Astrocyte (in vitro differentiated cells and primary cell): ENCODE measurements at regions not wholly inside any gene's neighbourhood (a gene's known extent, or its start where the extent isn't known, plus 50 kb on each side); places are given as distances from the start of the nearest gene placed in this dataset.

ENCODE experiments used
- DNase-seq: peaks from one replicate; pipeline ENCODE4 v3.0.0-alpha.2; 2010; ENCODE audit warnings: low read depth
- FAIRE-seq: peaks from 2 replicates; lab custom pipeline; 2011; peaks lifted over from hg19 to GRCh38; lab: Jason Lieb, UNC
- H2AFZ ChIP-seq: 2 replicates; pipeline ENCODE4 v1.6.0; 2012; ENCODE audit warnings: low read depth, low read length, inconsistent platforms
- H3K27ac ChIP-seq: 2 replicates; pipeline ENCODE4 v1.5.1; 2011; ENCODE audit warnings: low read depth, low read length, inconsistent platforms
- H3K27me3 ChIP-seq: 2 replicates; pipeline ENCODE4 v1.6.0; 2011; ENCODE audit warnings: low read length, inconsistent platforms; ENCODE audit not compliant: insufficient read depth
- H3K36me3 ChIP-seq: 2 replicates; pipeline ENCODE4 v1.5.1; 2011; ENCODE audit warnings: low read length, inconsistent platforms; ENCODE audit not compliant: insufficient read depth
- H3K4me1 ChIP-seq: 2 replicates; pipeline ENCODE4 v1.5.1; 2011; ENCODE audit warnings: low read length, inconsistent platforms; ENCODE audit not compliant: insufficient read depth
- H3K4me2 ChIP-seq: 2 replicates; pipeline ENCODE4 v1.6.0; 2012; ENCODE audit warnings: low read length, inconsistent platforms
- H3K4me3 ChIP-seq: 2 replicates; pipeline ENCODE4 v1.5.1; 2011; ENCODE audit warnings: low read depth, mild to moderate bottlenecking, low read length, inconsistent platforms; ENCODE audit not compliant: insufficient read depth
- H3K79me2 ChIP-seq: 2 replicates; pipeline ENCODE4 v1.6.0; 2012; ENCODE audit warnings: mild to moderate bottlenecking, low read length, inconsistent platforms; ENCODE audit not compliant: insufficient read depth
- H3K9ac ChIP-seq: 2 replicates; pipeline ENCODE4 v1.6.0; 2012; ENCODE audit warnings: mild to moderate bottlenecking, low read length, inconsistent platforms
- H3K9me3 ChIP-seq: 2 replicates; pipeline ENCODE4 v1.5.1; 2012; ENCODE audit warnings: low read depth, mild to moderate bottlenecking, low read length, inconsistent platforms; ENCODE audit not compliant: insufficient read depth
- H4K20me1 ChIP-seq: 2 replicates; pipeline ENCODE4 v1.6.0; 2012; ENCODE audit warnings: low read length, inconsistent platforms; ENCODE audit not compliant: insufficient read depth
- H3K27ac Mint-ChIP-seq: one replicate; pipeline ENCODE4 v1.8.0; 2021; ENCODE audit warnings: mild to moderate bottlenecking, mixed read lengths; ENCODE audit not compliant: unreplicated experiment
- H3K27me3 Mint-ChIP-seq: one replicate; pipeline ENCODE4 v1.8.0; 2021; ENCODE audit warnings: low read depth, mixed read lengths; ENCODE audit not compliant: unreplicated experiment
- H3K36me3 Mint-ChIP-seq: one replicate; pipeline ENCODE4 v1.8.0; 2021; ENCODE audit warnings: low read depth, mixed read lengths; ENCODE audit not compliant: unreplicated experiment
- H3K4me1 Mint-ChIP-seq: one replicate; pipeline ENCODE4 v1.8.0; 2021; ENCODE audit warnings: low read depth, mixed read lengths; ENCODE audit not compliant: unreplicated experiment
- H3K4me3 Mint-ChIP-seq: one replicate; pipeline ENCODE4 v1.8.0; 2021; ENCODE audit warnings: mild to moderate bottlenecking, moderate library complexity, mixed read lengths; ENCODE audit not compliant: unreplicated experiment
- H3K9me3 Mint-ChIP-seq: one replicate; pipeline ENCODE4 v1.8.0; 2021; ENCODE audit warnings: mild to moderate bottlenecking, mixed read lengths; ENCODE audit not compliant: unreplicated experiment
- EZH2 ChIP-seq: IDR thresholded peaks from 2 replicates; pipeline ENCODE4 v1.6.1; 2012; ENCODE audit warnings: mild to moderate bottlenecking, low read length, inconsistent platforms; ENCODE audit not compliant: insufficient read depth
- TF ChIP-seq, protein P1 (sequence below): IDR thresholded peaks from 2 replicates; pipeline ENCODE4 v1.5.1; 2011; ENCODE audit warnings: low read depth, mild to moderate bottlenecking, inconsistent platforms, low read length, moderate library complexity; ENCODE audit not compliant: insufficient read depth

DNA sequence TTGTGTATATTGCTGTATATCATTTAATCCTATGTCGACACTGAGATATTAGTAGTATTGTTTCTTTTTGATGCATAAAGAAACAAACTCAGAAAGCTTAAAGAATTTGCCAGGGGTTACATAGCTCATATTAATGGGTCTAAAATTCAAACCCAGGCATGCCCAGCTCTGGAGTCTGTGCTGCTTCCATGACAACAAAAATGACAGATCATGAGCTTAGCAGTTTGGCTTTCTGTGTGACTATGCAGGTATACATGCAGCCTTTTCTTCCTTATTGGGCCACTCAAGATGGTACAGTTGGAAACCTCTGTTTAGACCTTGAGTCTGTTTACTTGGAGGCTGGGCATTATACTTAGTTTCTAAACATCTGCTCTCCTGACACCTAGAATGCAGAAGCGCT lies 220.5 kb upstream of the TENM4 start:
- TF ChIP-seq EZH2 = no peak
- TF ChIP-seq, protein P1, sequence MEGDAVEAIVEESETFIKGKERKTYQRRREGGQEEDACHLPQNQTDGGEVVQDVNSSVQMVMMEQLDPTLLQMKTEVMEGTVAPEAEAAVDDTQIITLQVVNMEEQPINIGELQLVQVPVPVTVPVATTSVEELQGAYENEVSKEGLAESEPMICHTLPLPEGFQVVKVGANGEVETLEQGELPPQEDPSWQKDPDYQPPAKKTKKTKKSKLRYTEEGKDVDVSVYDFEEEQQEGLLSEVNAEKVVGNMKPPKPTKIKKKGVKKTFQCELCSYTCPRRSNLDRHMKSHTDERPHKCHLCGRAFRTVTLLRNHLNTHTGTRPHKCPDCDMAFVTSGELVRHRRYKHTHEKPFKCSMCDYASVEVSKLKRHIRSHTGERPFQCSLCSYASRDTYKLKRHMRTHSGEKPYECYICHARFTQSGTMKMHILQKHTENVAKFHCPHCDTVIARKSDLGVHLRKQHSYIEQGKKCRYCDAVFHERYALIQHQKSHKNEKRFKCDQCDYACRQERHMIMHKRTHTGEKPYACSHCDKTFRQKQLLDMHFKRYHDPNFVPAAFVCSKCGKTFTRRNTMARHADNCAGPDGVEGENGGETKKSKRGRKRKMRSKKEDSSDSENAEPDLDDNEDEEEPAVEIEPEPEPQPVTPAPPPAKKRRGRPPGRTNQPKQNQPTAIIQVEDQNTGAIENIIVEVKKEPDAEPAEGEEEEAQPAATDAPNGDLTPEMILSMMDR = no peak
- no peaks in the 10 kb centered on the region for H3K79me2 ChIP-seq
- Mint-ChIP-seq H3K36me3 (no peaks in the 10 kb centered on the region), H3K4me1 (no peaks in the 10 kb centered on the region), H3K4me3 (no peak overlapping the region), H3K9me3 (no peaks in the 10 kb centered on the region), H3K27ac (no peak overlapping the region), H3K27me3 (peaks cover 2% of the 10 kb centered on the region)
- H3K36me3 ChIP-seq = no peaks in the 10 kb centered on the region
- H3K4me2 ChIP-seq = no peak overlapping the region
- no peak overlapping the region for H3K9ac ChIP-seq
- no peak overlapping the region for H2AFZ ChIP-seq
- no peaks in the 10 kb centered on the region for H4K20me1 ChIP-seq
- H3K9me3 ChIP-seq = no peaks in the 10 kb centered on the region
- H3K4me3 ChIP-seq = no peak overlapping the region
- FAIRE-seq (no peak), DNase-seq (no peak)
- H3K27ac ChIP-seq = no peak overlapping the region
- no peaks in the 10 kb centered on the region for H3K4me1 ChIP-seq
- no peaks in the 10 kb centered on the region for H3K27me3 ChIP-seq

DNA sequence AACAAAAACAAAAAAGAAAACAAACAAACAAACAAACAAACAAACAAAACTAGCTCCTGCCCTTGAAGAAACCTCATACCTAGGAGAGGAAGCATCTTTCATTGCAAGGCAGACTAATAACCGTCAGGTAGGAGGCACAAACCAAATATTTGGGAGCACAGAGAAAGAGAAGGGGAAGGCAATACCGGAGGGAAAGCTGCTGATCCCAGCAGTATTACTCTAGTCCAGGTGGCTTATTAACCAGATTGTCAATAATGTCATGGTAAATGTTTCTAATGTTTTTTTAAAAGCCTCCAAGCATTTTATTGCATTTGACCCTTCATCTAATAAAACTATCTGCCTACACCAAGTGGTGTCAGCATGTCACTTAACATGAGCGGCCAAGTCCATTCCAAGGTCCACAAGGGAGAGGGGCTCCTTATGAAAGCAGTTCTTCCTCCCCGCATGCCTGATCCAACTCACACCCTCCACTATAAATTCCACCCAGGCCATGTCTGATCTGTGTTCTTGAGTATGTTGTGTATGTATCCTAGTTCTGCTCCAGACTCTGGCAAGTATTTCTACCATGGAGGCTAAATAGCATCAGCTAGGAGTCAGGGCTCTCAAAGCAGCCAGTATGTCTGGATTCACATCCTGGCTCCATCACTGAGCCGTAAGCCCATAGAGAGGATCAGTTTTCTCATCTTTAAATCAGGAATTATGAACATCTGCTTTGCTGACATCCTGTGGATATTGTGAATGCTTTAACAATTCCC lies 208.1 kb upstream of the TENM4 start:
- no peak overlapping the region for H2AFZ ChIP-seq
- Mint-ChIP-seq H3K4me3 (no peak overlapping the region), H3K27ac (no peak overlapping the region), H3K9me3 (no peaks in the 10 kb centered on the region), H3K27me3 (peaks cover 3% of the 10 kb centered on the region), H3K36me3 (no peaks in the 10 kb centered on the region), H3K4me1 (no peaks in the 10 kb centered on the region)
- no peak overlapping the region for H3K27ac ChIP-seq
- H3K27me3 ChIP-seq = peaks cover 3% of the 10 kb centered on the region
- no peak overlapping the region for H3K9ac ChIP-seq
- no peaks in the 10 kb centered on the region for H4K20me1 ChIP-seq
- H3K4me3 ChIP-seq = no peak overlapping the region
- no peaks in the 10 kb centered on the region for H3K9me3 ChIP-seq
- no peaks in the 10 kb centered on the region for H3K79me2 ChIP-seq
- TF ChIP-seq EZH2 = no peak
- TF ChIP-seq, protein P1 = no peak
- H3K4me1 ChIP-seq = no peaks in the 10 kb centered on the region
- no peaks in the 10 kb centered on the region for H3K36me3 ChIP-seq
- FAIRE-seq = no peak
- DNase-seq = no peak
- H3K4me2 ChIP-seq = no peak overlapping the region

DNA sequence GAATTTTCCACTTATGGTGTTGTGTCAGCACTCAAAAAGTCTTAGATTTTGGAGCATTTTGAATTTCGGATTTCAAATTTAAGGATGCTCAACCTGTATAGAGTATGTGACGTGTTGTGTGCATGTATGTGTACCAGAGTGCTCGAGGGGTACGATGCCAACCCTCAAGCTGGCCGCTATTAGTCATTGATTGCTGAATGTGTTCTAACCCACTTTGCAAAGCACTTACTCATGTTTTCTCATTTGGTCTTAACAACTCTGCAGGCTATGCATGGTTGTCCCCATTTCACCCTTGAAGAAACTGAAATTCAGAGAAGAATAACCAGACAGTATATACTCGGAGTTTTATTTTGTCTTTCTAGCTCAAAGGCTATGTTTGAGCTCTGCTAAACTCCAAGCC lies 196.4 kb upstream of the TENM4 start:
- Histone ChIP-seq H3K27ac (no peak overlapping the region), H3K4me3 (no peak overlapping the region), H3K9ac (no peak overlapping the region), H3K27me3 (no peaks in the 10 kb centered on the region), H4K20me1 (no peaks in the 10 kb centered on the region), H3K36me3 (no peaks in the 10 kb centered on the region), H3K9me3 (no peaks in the 10 kb centered on the region), H3K79me2 (no peaks in the 10 kb centered on the region), H3K4me2 (no peak overlapping the region), H2AFZ (no peak overlapping the region), H3K4me1 (no peaks in the 10 kb centered on the region)
- H3K27me3 Mint-ChIP-seq = peaks cover 4% of the 10 kb centered on the region
- no peak overlapping the region for H3K27ac Mint-ChIP-seq
- H3K4me1 Mint-ChIP-seq = no peaks in the 10 kb centered on the region
- DNase-seq (no peak), FAIRE-seq (no peak)
- TF ChIP-seq EZH2 = no peak
- TF ChIP-seq, protein P1 = no peak
- H3K36me3 Mint-ChIP-seq = no peaks in the 10 kb centered on the region
- no peak overlapping the region for H3K4me3 Mint-ChIP-seq
- no peaks in the 10 kb centered on the region for H3K9me3 Mint-ChIP-seq
